Right lobe of liver (tissue), 4 donors: ENCODE measurements at regions not wholly inside any gene's neighbourhood (a gene's known extent, or its start where the extent isn't known, plus 50 kb on each side); places are given as distances from the start of the nearest gene placed in this dataset.
"Not testable (repeated sequence)": the region's sequence is repeated elsewhere in the genome, so short reads cannot be mapped to it uniquely, and the experiment has no call there.

ENCODE experiments used
- CTCF ChIP-seq, 4 donors: fragments of 200-600 bp in 3 of 4; fragments of 450-650 bp in 1 of 4; IDR thresholded peaks; one replicate each; pipeline versions ENCODE4 v1.5.1 to v1.8.0; 2016 to 2022; ENCODE audit warnings: antibody characterized with exemption in 4 of 4, mild to moderate bottlenecking in 2 of 4
- POLR2A ChIP-seq: fragments of 450-650 bp; IDR thresholded peaks from one replicate; pipeline ENCODE4 v1.6.1; 2017; ENCODE audit warnings: antibody characterized with exemption, mild to moderate bottlenecking
- donor health status: DM: no; HTN: no; CAD: no.
- donor health status: DM: no; HTN: no; CAD: no.
- donor health status: DM: no; HTN: yes; CAD: no.

- not testable (repeated sequence) for TF ChIP-seq CTCF (IDR thresholded peaks at IDR 0.05); POLR2A
Measured at GRCh38 chr11:33428435-33428834, 171.3 kb downstream of the HIPK3 start.
